ENCODE measurements at regions not wholly inside any gene's neighbourhood (a gene's known extent, or its start where the extent isn't known, plus 50 kb on each side); places are given as distances from the start of the nearest gene placed in this dataset.

DNA sequence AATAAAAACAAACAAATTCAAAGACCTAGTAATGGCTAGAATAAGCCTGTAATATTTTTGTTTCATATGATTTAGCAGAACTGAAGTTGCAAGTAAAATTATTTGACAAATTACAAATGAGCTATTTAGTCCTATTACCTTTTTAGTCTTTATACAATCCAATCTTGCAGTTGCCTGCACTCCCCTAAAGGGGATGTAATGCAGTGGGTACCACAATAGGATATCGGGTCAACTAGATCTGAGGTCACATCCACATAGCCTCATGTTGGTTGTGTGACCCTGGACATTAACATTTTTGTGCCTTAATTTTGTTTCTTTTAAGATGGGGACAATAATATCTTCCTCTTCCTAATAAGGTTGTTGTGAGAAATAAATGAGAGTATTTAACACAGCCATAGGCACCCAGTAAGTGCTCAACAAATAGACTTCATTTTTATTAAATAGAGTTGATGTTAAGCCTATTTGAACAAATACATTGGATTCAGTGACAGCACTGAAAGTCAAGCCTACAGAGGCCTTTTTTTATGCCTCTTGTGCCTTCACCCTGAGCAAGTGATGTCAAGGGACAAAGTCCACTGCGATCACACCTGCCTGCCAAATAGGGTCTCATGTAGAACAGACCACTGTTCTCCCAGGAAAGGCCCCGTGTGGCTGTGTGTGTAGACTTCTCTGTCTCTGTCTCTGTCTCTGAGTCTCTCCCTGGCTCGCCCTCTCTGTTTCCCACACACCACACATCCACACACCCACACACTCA, 124.8 kb downstream of the EVX1 start:
- no peak overlapping the region for H3K27ac ChIP-seq (ENCODE audit: low read depth, low read length)

DNA sequence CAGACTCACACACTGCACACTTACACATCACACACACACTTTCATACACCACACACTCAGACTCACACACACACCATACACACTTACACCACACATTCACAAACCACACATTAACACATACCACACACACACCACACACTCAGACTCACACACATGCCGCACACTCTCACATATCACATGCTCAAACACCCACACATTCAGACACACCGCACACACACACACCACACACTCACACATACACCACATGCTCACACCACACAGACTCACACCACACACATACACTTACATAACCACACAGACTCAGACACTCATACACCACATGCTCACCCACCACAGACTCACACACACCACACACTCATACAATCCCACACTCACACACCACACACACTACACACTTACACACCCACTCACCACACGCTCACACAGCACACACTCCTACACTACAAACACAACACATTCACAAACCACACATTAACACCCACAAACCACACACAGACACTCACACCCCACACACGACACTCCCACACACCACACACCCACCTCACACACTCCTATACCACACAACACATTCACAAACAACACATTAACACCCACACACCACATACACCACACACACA, 125.4 kb downstream of the EVX1 start:
- Histone ChIP-seq H3K4me1 (ENCODE audit: control insufficient read depth, insufficient read depth, low read length) (peaks cover 3% of the 10 kb centered on the region), H3K36me3 (ENCODE audit: control insufficient read depth, insufficient read depth, low read length) (no peaks in the 10 kb centered on the region), H3K9ac (ENCODE audit: low read length) (no peak overlapping the region), H3K4me3 (ENCODE audit: low read length) (no peak overlapping the region), H3K27me3 (ENCODE audit: control insufficient read depth, insufficient read depth, low read length) (no peaks in the 10 kb centered on the region), H3K27ac (ENCODE audit: low read depth, low read length) (no peak overlapping the region)

More for the DNA sequence above, 124.8 kb downstream of the EVX1 start:
- Histone ChIP-seq H3K4me3 (ENCODE audit: low read length) (no peak overlapping the region), H3K9ac (ENCODE audit: low read length) (no peak overlapping the region), H3K36me3 (ENCODE audit: control insufficient read depth, insufficient read depth, low read length) (no peaks in the 10 kb centered on the region), H3K27me3 (ENCODE audit: control insufficient read depth, insufficient read depth, low read length) (no peaks in the 10 kb centered on the region), H3K4me1 (ENCODE audit: control insufficient read depth, insufficient read depth, low read length) (peaks cover 3% of the 10 kb centered on the region)

DNA sequence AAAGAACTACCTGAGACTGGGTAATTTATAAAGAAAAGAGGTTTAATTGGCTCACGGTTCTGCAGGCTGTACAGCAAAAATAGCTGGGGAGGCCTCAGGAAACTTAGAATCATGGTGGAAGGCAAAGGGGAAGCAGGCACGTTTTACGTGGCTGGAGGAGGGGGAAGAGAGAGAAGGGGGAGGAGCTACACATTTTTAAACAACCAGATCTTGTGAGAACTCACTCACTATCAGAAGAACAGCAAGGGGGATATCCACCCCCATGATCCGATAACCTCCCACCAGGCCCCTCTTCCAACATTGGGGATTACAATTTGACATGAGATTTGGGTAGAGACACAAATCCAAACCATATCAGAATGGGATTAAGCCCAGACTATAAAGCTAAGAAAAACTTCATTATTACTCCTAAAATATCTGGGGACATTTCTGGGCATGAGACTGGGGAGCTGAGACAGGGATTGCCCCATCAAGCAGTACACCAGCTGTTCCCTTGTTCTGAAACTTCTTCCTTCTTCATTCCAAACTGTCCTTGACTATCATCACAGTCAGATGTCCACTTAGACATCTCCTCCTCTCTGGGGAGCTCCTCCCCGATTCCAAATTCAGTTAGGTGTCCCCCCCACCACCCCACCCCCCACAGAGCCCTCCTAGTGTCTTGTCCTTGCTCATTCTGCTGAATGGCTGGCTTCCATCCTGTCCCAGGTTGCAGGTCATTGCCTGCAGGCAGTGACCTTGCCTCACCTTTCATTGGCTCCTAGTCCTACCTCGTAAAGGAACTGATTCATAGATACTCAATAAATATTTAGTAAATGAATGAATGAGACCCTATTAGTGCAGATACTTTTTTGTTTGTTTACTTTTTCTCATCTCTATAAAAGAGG, 132.6 kb downstream of the EVX1 start:
- no peak overlapping the region for H3K4me3 ChIP-seq (ENCODE audit: low read length)
- H3K4me1 ChIP-seq (ENCODE audit: control insufficient read depth, insufficient read depth, low read length): peaks cover 4% of the 10 kb centered on the region
- no peak overlapping the region for H3K27ac ChIP-seq (ENCODE audit: low read depth, low read length)
- H3K27me3 ChIP-seq (ENCODE audit: control insufficient read depth, insufficient read depth, low read length): no peaks in the 10 kb centered on the region
- H3K9ac ChIP-seq (ENCODE audit: low read length): no peak overlapping the region
- no peaks in the 10 kb centered on the region for H3K36me3 ChIP-seq (ENCODE audit: control insufficient read depth, insufficient read depth, low read length)

DNA sequence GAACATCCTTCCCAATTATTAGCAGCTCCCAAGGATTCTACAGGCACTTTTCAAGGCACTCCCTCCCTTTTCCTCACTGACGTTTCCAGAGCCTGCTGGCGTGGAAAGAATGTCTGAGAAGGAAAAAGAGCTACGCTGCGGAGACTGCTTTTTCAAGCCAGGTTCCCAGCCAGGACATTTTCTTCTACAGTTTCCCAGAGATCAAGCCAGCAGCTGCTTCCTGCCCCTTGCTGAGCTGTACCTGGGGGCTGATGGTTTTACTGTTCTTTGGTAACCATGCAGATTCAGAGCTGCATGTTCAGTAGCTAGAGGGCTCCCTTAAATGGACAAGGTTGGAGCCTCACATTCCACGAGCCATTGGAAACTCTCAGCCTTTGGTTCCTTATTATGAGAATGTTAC, 133.4 kb downstream of the EVX1 start:
- no peak overlapping the region for H3K9ac ChIP-seq (ENCODE audit: low read length)
- H3K36me3 ChIP-seq (ENCODE audit: control insufficient read depth, insufficient read depth, low read length): no peaks in the 10 kb centered on the region
- H3K27me3 ChIP-seq (ENCODE audit: control insufficient read depth, insufficient read depth, low read length): no peaks in the 10 kb centered on the region
- no peak overlapping the region for H3K4me3 ChIP-seq (ENCODE audit: low read length)
- H3K4me1 ChIP-seq (ENCODE audit: control insufficient read depth, insufficient read depth, low read length): peaks cover 4% of the 10 kb centered on the region
- H3K27ac ChIP-seq (ENCODE audit: low read depth, low read length): no peak overlapping the region

DNA sequence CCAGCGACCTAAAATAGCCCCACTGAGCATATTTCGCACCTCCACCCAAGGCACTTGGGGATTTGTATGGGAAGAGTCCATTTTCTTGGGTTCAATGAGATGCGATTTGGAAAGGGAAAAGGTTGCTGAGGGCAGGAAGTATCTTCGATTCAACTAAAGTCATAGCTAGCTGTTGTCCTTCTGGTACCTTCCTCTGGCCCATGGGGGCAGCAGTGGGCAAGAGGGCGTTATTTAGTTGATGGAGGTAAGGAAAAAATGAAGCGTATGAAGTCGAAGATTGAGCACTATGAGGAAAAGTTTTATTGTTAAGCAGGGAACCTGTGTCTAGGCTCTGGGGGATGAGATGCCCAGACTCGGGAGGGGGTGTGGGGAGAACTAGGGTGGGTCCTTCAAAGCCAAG, 135.4 kb downstream of the EVX1 start:
- H3K4me3 ChIP-seq (ENCODE audit: low read length): no peak overlapping the region
- H3K36me3 ChIP-seq (ENCODE audit: control insufficient read depth, insufficient read depth, low read length): no peaks in the 10 kb centered on the region
- H3K27ac ChIP-seq (ENCODE audit: low read depth, low read length): no peak overlapping the region
- H3K27me3 ChIP-seq (ENCODE audit: control insufficient read depth, insufficient read depth, low read length): no peaks in the 10 kb centered on the region
- peaks cover 4% of the 10 kb centered on the region for H3K4me1 ChIP-seq (ENCODE audit: control insufficient read depth, insufficient read depth, low read length)
- no peak overlapping the region for H3K9ac ChIP-seq (ENCODE audit: low read length)

DNA sequence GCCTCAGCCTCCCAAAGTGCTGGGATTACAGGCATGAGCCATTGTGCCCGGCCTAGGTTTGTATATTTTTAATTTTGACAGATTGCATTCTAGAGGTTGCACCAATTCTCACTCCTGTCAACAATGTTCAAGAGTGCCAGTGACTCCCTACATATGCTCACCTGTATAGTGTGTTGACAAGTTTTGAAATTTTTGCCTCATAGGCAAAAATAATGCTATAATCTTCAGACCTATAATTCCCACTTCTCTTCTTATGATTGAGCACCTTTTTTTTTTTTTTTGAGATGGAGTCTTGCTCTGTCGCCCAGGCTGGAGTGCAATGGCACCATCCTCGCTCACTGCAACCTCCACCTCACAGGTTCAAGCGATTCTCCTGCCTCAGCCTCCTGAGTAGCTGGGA, 139.7 kb downstream of the EVX1 start:
- no peaks in the 10 kb centered on the region for H3K36me3 ChIP-seq (ENCODE audit: control insufficient read depth, insufficient read depth, low read length)
- no peaks in the 10 kb centered on the region for H3K4me1 ChIP-seq (ENCODE audit: control insufficient read depth, insufficient read depth, low read length)
- no peaks in the 10 kb centered on the region for H3K27me3 ChIP-seq (ENCODE audit: control insufficient read depth, insufficient read depth, low read length)
- no peak overlapping the region for H3K9ac ChIP-seq (ENCODE audit: low read length)
- no peak overlapping the region for H3K27ac ChIP-seq (ENCODE audit: low read depth, low read length)
- H3K4me3 ChIP-seq (ENCODE audit: low read length): no peak overlapping the region

DNA sequence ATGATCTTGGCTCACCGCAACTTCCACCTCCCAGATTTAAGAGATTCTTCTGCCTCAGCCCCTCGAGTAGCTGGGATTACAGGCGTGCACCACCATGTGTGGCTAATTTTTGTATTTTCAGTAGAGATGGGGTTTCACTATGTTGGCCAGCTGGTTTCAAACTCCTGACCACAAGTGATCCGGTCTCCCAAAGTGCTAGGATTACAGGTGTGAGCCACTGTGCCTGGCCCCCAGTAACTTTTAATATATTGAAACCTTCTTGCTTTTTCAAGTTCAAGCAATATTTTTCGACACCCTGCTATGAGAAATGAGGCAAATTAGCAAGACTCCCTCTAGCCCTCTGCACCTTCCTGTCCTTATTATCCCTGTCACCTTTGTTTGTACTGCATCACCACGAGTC, 144.0 kb downstream of the EVX1 start:
- H3K36me3 ChIP-seq (ENCODE audit: control insufficient read depth, insufficient read depth, low read length): no peaks in the 10 kb centered on the region
- H3K4me3 ChIP-seq (ENCODE audit: low read length): no peak overlapping the region
- no peak overlapping the region for H3K9ac ChIP-seq (ENCODE audit: low read length)
- no peaks in the 10 kb centered on the region for H3K27me3 ChIP-seq (ENCODE audit: control insufficient read depth, insufficient read depth, low read length)
- peaks cover 4% of the 10 kb centered on the region for H3K4me1 ChIP-seq (ENCODE audit: control insufficient read depth, insufficient read depth, low read length)
- no peak overlapping the region for H3K27ac ChIP-seq (ENCODE audit: low read depth, low read length)

DNA sequence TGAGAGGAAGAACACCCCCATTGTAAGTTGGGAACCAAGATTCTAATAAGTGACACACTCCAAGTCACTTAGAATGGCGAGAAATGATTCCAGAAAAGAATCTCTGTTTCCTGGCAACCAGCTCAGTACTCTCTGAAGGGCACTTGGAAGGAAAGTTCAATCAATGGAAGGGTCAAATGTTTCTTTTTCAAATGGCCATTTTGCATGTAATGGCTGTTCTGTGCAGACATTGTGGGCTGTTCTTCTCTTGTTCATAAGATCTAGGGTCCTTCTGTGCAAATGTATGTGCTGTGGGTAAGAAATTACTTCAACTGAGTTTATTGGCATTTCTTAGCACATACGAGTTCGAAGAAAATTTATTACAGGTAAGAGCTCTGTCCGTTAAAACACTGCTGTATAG, 145.3 kb downstream of the EVX1 start:
- Histone ChIP-seq H3K4me1 (ENCODE audit: control insufficient read depth, insufficient read depth, low read length) (peaks cover 4% of the 10 kb centered on the region), H3K27ac (ENCODE audit: low read depth, low read length) (no peak overlapping the region), H3K4me3 (ENCODE audit: low read length) (no peak overlapping the region), H3K27me3 (ENCODE audit: control insufficient read depth, insufficient read depth, low read length) (no peaks in the 10 kb centered on the region), H3K9ac (ENCODE audit: low read length) (no peak overlapping the region), H3K36me3 (ENCODE audit: control insufficient read depth, insufficient read depth, low read length) (no peaks in the 10 kb centered on the region)

DNA sequence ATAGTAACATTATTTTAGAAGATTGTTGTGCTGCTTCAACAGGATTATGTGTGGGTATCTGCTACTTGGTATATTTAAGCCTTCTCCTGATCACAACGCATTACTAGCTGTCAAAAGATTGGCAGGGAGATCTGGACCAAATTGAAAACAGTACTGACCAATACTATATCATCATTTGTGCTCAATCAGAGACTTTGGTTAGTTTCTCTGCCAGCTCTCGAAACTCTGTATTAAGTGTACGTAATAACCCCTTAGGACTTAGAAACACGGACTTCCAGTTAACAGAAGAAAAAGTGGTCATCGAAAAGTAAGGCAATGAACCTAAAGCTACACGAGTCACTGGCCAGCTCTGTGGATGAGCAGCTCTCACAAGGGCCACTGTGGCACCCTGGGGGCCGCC, 146.0 kb downstream of the EVX1 start:
- H3K27me3 ChIP-seq (ENCODE audit: control insufficient read depth, insufficient read depth, low read length): no peaks in the 10 kb centered on the region
- peaks cover 4% of the 10 kb centered on the region for H3K4me1 ChIP-seq (ENCODE audit: control insufficient read depth, insufficient read depth, low read length)
- H3K9ac ChIP-seq (ENCODE audit: low read length): no peak overlapping the region
- no peak overlapping the region for H3K4me3 ChIP-seq (ENCODE audit: low read length)
- no peaks in the 10 kb centered on the region for H3K36me3 ChIP-seq (ENCODE audit: control insufficient read depth, insufficient read depth, low read length)
- no peak overlapping the region for H3K27ac ChIP-seq (ENCODE audit: low read depth, low read length)

DNA sequence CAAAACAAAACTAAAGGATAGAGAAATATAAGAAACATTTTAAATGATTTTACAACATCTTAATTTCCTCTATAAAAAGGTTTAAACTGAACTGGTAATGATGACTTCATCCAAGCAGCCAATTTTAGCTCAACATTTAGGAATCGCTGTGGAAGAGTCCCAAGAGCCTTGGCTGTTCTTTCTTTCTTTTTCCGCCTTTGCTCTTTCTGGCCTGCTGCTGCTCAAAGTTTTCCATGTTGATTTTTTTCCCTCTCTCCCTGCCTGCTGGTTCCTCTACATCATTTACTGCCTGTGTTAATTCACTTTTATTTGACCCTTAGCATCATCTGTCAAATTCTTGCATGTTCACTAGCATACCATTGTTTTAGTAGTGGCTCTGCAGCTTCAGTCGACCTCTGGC, 146.9 kb downstream of the EVX1 start:
- peak overlapping the region; percentile 38 for H3K27ac ChIP-seq (ENCODE audit: low read depth, low read length)
- no peak overlapping the region for H3K9ac ChIP-seq (ENCODE audit: low read length)
- H3K27me3 ChIP-seq (ENCODE audit: control insufficient read depth, insufficient read depth, low read length): no peaks in the 10 kb centered on the region
- peaks cover 4% of the 10 kb centered on the region for H3K4me1 ChIP-seq (ENCODE audit: control insufficient read depth, insufficient read depth, low read length)
- no peaks in the 10 kb centered on the region for H3K36me3 ChIP-seq (ENCODE audit: control insufficient read depth, insufficient read depth, low read length)
- H3K4me3 ChIP-seq (ENCODE audit: low read length): no peak overlapping the region

DNA sequence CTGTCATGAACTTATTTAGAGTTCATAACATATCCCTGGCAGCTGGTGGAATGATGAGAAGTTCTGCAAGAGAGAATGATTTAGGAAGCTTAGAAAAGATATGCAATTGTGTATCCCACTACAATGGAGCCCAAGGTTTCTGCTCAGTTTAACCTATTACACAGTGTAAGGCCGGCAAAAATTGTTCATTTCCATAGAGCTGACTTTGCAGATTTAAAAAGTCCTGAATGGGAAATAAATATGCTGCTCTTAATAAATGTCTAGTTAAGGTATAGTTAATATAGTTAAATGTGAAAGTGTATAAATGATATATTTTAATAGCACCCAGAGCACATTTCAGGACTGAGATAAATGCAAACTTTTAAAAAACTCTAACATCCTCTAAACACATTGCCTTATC, 149.9 kb downstream of the EVX1 start:
- no peak overlapping the region for H3K27ac ChIP-seq (ENCODE audit: low read depth, low read length)
- peaks cover 4% of the 10 kb centered on the region for H3K4me1 ChIP-seq (ENCODE audit: control insufficient read depth, insufficient read depth, low read length)
- H3K4me3 ChIP-seq (ENCODE audit: low read length): no peak overlapping the region
- H3K9ac ChIP-seq (ENCODE audit: low read length): no peak overlapping the region
- H3K27me3 ChIP-seq (ENCODE audit: control insufficient read depth, insufficient read depth, low read length): no peaks in the 10 kb centered on the region
- no peaks in the 10 kb centered on the region for H3K36me3 ChIP-seq (ENCODE audit: control insufficient read depth, insufficient read depth, low read length)

DNA sequence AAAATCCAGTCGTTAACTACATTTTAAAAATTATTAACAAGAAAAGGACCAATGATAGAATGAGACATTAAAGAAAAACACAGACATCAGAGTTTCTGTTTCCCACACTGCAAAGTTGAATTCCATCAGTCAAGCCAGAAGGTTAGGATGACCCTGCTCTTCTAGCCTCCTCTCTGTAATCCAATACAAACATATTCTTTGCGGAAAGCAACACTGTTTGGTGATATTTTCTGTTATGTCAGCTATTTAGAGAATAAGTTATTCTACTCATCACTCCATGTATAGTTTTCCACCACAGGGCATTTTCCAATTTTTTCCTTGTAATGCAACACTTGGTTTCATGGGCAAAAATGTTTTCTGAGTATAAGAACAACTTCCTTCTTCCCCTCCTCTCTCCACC, 152.3 kb downstream of the EVX1 start:
- Histone ChIP-seq H3K27me3 (ENCODE audit: control insufficient read depth, insufficient read depth, low read length) (no peaks in the 10 kb centered on the region), H3K9ac (ENCODE audit: low read length) (no peak overlapping the region), H3K36me3 (ENCODE audit: control insufficient read depth, insufficient read depth, low read length) (no peaks in the 10 kb centered on the region), H3K27ac (ENCODE audit: low read depth, low read length) (no peak overlapping the region), H3K4me1 (ENCODE audit: control insufficient read depth, insufficient read depth, low read length) (no peaks in the 10 kb centered on the region), H3K4me3 (ENCODE audit: low read length) (no peak overlapping the region)
